GM21381 (cell line): ENCODE measurements at regions not wholly inside any gene's neighbourhood (a gene's known extent, or its start where the extent isn't known, plus 50 kb on each side); places are given as distances from the start of the nearest gene placed in this dataset.

Experiments used
- ATAC-seq: cut with Tn5 transposase; IDR thresholded peaks from one replicate; pipeline ENCODE4 v1.9.1; 2021; ENCODE audit warnings: mild to moderate bottlenecking, moderate library complexity; ENCODE audit not compliant: unreplicated experiment

- ATAC-seq, result no peak
Measured at GRCh38 chr10:10967581-10968256, 50.0 kb upstream of the CELF2 start.
